GM12891 (cell line): ENCODE measurements at regions not wholly inside any gene's neighbourhood (a gene's known extent, or its start where the extent isn't known, plus 50 kb on each side); places are given as distances from the start of the nearest gene placed in this dataset.

Source experiments
- POLR2A ChIP-seq: IDR thresholded peaks from 2 replicates; pipeline ENCODE4 v1.6.1; 2011; ENCODE audit warnings: low read depth, low read length, control low read depth
- POLR2AphosphoS5 ChIP-seq: IDR thresholded peaks from 2 replicates; pipeline ENCODE4 v1.6.1; 2011; ENCODE audit warnings: low read depth, low read length, control low read depth
- SPI1 ChIP-seq: IDR thresholded peaks from 2 replicates; pipeline ENCODE4 v1.6.1; 2011; ENCODE audit warnings: low read depth, low read length, control low read depth
- TAF1 ChIP-seq: IDR thresholded peaks from 2 replicates; pipeline ENCODE4 v1.6.1; 2011; ENCODE audit warnings: low read depth, low read length, control low read depth

DNA sequence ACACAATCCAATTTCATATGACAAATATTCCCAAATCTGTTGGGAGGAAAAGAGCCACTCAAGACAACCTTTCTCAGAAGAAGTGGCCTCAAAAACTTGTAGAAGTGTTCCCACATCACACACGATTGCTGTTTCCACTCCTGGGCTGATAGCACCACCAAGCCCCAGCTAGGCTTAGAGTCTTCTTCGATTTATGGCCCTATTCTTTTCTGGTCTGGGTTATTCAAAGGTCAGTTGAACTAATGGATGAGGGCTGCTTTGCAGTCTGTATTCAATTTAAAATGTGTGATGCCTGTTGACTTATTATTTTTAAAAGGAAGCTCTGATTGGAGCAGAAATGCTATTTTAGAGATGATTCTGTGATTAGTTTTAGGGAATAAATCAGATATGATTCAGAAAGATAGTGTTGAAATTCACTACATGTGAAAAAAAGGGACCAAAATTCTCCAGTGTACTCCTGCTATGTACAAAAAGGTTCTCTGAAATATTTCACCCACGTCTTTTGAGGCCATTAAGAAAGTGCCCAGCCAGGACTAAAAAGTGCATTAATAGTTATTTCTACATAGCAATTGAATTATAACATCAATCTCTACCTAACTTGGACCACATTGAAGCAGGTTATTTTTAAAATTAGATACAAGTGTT lies 57.3 kb upstream of the SPON1 start:
- no peak for TF ChIP-seq SPI1
- TF ChIP-seq POLR2A: no peak
- TF ChIP-seq TAF1: no peak
- TF ChIP-seq POLR2AphosphoS5: no peak
